Endothelial cell of umbilical vein (primary cell): ENCODE measurements at regions not wholly inside any gene's neighbourhood (a gene's known extent, or its start where the extent isn't known, plus 50 kb on each side); places are given as distances from the start of the nearest gene placed in this dataset.

Source experiments
- BruUV-seq: library from RNA; stranded (reverse); fragments of 400-500 nt; replicated peaks from 2 replicates; lab custom pipeline; 2021; lab: Mats Ljungman, UMichigan
- CTCF ChIA-PET: fragments of 300-600, 350-600 bp; sonication (Branson Sonifier 250); formaldehyde crosslinking; loops from one replicate; lab custom pipeline; 2021; ENCODE audit warnings: antibody characterized with exemption, inconsistent platforms; lab: Charles Lee
- POLR2A ChIA-PET: fragments of 300-600, 350-600 bp; sonication (Branson Sonifier 250); formaldehyde crosslinking; loops from one replicate; lab custom pipeline; 2021; ENCODE audit warnings: antibody characterized with exemption, inconsistent platforms; lab: Charles Lee
- DNase-seq: peaks from one replicate; pipeline ENCODE4 v3.0.0-alpha.2; 2011; ENCODE audit warnings: low read depth, low spot score
- FAIRE-seq: peaks from 2 replicates; lab custom pipeline; 2011; peaks lifted over from hg19 to GRCh38; lab: Jason Lieb, UNC
- H2AFZ ChIP-seq: 2 replicates; pipeline ENCODE4 v1.6.0; 2012; ENCODE audit warnings: low read depth, low read length, control low read depth, inconsistent platforms
- H3K27ac ChIP-seq: 2 replicates; pipeline ENCODE4 v1.5.1; 2011; ENCODE audit warnings: low read depth, mild to moderate bottlenecking, control low read depth, low read length, moderate library complexity; ENCODE audit not compliant: insufficient read depth
- H3K27me3 ChIP-seq, 2 experiments: 2 replicates each; pipeline versions ENCODE4 v1.6.0 to v1.6.1; 2011; ENCODE audit warnings: low read length in 2 of 2, mixed read lengths in 1 of 2; ENCODE audit not compliant: control insufficient read depth in 2 of 2, insufficient read depth in 2 of 2
- H3K36me3 ChIP-seq, 2 experiments: 2 replicates in 1 of 2; 3 replicates in 1 of 2; pipeline ENCODE4 v1.5.1; 2011; ENCODE audit warnings: low read length in 2 of 2, mild to moderate bottlenecking in 1 of 2, moderate library complexity in 1 of 2; ENCODE audit not compliant: control insufficient read depth in 2 of 2, insufficient read depth in 2 of 2; ENCODE audit errors: extremely low read depth in 1 of 2
- H3K4me1 ChIP-seq: 3 replicates; pipeline ENCODE4 v1.5.1; 2011; ENCODE audit warnings: mild to moderate bottlenecking, low read length; ENCODE audit not compliant: control insufficient read depth, insufficient read depth; ENCODE audit errors: extremely low read depth
- H3K4me2 ChIP-seq: 2 replicates; pipeline ENCODE4 v1.6.1; 2011; ENCODE audit warnings: low read length, control low read depth, mixed read lengths; ENCODE audit not compliant: insufficient read depth
- H3K4me3 ChIP-seq, 3 experiments: fragments of 200-600 bp in 1 of 3; sonication (generic), shearing (Covaris generic) in 1 of 3; replicated peaks in 1 of 3; 2 replicates each; pipeline ENCODE4 v1.5.1; 2011 to 2016; ENCODE audit warnings: control low read depth in 3 of 3, low read length in 3 of 3, mild to moderate bottlenecking in 2 of 3, inconsistent platforms in 1 of 3, low read depth in 1 of 3, moderate library complexity in 1 of 3; ENCODE audit not compliant: insufficient read depth in 1 of 3
- H3K79me2 ChIP-seq: 2 replicates; pipeline ENCODE4 v1.6.0; 2012; ENCODE audit warnings: low read length, inconsistent platforms; ENCODE audit not compliant: control insufficient read depth, insufficient read depth
- H3K9ac ChIP-seq: replicated peaks from 2 replicates; pipeline ENCODE3; 2011; ENCODE audit warnings: low read length, control low read depth; ENCODE audit not compliant: insufficient read depth; ENCODE audit errors: extremely low read depth
- H3K9me1 ChIP-seq: replicated peaks from 3 replicates; pipeline ENCODE4 v1.6.0; 2011; ENCODE audit warnings: mild to moderate bottlenecking, low read length; ENCODE audit not compliant: control insufficient read depth, insufficient read depth; ENCODE audit errors: extremely low read depth
- H3K9me3 ChIP-seq: replicated peaks from 2 replicates; pipeline ENCODE4 v1.5.1; 2012; ENCODE audit warnings: low read length, inconsistent platforms; ENCODE audit not compliant: control insufficient read depth, insufficient read depth
- H4K20me1 ChIP-seq: replicated peaks from 2 replicates; pipeline ENCODE3; 2011; ENCODE audit warnings: mild to moderate bottlenecking, low read length; ENCODE audit not compliant: control insufficient read depth, insufficient read depth; ENCODE audit errors: extremely low read depth
- CTCF ChIP-seq, 2 donors: IDR thresholded peaks; 1 replicate in 1 of 2; 2 replicates in 1 of 2; pipeline ENCODE4 v1.5.1; 2011; ENCODE audit warnings: low read length in 2 of 2, mild to moderate bottlenecking in 2 of 2, moderate library complexity in 2 of 2, control low read depth in 1 of 2, inconsistent platforms in 1 of 2, low read depth in 1 of 2; ENCODE audit not compliant: insufficient read depth in 1 of 2; ENCODE audit errors: extremely low read depth in 1 of 2
- EZH2 ChIP-seq: IDR thresholded peaks from 2 replicates; pipeline ENCODE4 v1.6.1; 2012; ENCODE audit warnings: borderline replicate concordance, low read depth, mild to moderate bottlenecking, moderate library complexity, low read length, inconsistent platforms; ENCODE audit not compliant: severe bottlenecking
- FOS ChIP-seq: IDR thresholded peaks from 2 replicates; pipeline ENCODE4 v1.6.1; 2011; ENCODE audit warnings: mild to moderate bottlenecking, low read length, moderate library complexity, borderline replicate concordance; ENCODE audit not compliant: insufficient read depth
- GATA2 ChIP-seq: IDR thresholded peaks from 2 replicates; pipeline ENCODE4 v1.7.0; 2011; ENCODE audit warnings: low read depth, mild to moderate bottlenecking, moderate library complexity, mixed read lengths, low read length; ENCODE audit not compliant: insufficient read length, insufficient read depth
- JUN ChIP-seq: IDR thresholded peaks from 2 replicates; pipeline ENCODE4 v1.6.1; 2011; ENCODE audit warnings: borderline replicate concordance, low read depth; ENCODE audit not compliant: insufficient read length, insufficient read depth
- MAX ChIP-seq: IDR thresholded peaks from 2 replicates; pipeline ENCODE4 v1.6.1; 2011; ENCODE audit not compliant: insufficient read depth, insufficient read length
- MYC ChIP-seq: IDR thresholded peaks from one replicate; pipeline ENCODE4 v1.6.1; 2011; ENCODE audit warnings: mild to moderate bottlenecking, low read depth, low read length
- POLR2A ChIP-seq: IDR thresholded peaks from 2 replicates; pipeline ENCODE4 v1.6.1; 2012; ENCODE audit warnings: low read depth, mild to moderate bottlenecking, control low read depth, low read length
- POLR2AphosphoS5 ChIP-seq: IDR thresholded peaks from 2 replicates; pipeline ENCODE4 v1.6.1; 2012; ENCODE audit warnings: low read depth, mild to moderate bottlenecking, control low read depth, low read length, moderate library complexity; ENCODE audit not compliant: insufficient read depth
- dilution Hi-C: fragments of 300-500 bp; cut with MboI; formaldehyde crosslinking; loops from one replicate; pipeline ENCODE4 v1.15.0; 2019; ENCODE audit warnings: low sequenced_read_pairs; ENCODE audit not compliant: extremely low pct_ligation_motif_present
- intact Hi-C: fragments of 100-400 bp; cut with micrococcal nuclease; formaldehyde crosslinking; loops from one replicate; pipeline ENCODE4 v1.10.0; 2022

DNA sequence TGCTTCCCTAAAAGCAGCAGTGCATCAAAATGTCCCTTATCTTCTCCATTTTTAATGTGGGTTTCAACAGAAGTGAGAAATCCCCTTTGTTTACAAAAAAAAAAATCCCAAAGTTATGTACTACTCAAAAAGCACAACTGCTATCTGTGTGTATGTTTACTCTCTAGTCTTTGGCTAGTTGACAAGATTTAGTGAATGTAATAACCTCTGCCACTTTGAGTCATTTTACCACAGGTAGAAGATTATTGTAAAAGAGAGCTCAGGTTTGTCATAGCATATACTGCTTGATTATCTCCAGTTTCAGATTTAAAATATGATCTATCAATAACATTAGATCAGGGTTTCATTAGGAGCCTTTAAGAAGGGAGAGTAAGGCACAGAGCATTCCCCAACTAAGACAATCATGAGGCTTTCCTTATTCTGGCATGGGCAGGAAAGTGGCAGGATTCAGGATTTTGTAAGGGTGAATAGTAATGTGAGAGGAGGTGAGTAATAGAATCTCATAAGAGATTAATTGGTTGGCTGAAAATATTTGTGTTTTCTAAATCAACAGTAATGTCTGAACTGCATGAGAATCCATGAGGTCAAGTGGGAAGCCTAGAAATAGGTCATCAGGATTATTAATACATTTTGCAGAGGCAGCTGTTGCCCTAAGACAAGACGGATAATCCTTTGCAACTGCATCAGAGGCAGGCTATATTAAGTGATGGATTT is 1780.3 kb upstream of the LRRTM1 start:
- Histone ChIP-seq H3K9me1 (no peaks in the 10 kb centered on the region), H3K27ac (no peak overlapping the region), H4K20me1 (no peaks in the 10 kb centered on the region), H3K36me3 (no peaks in the 10 kb centered on the region), H3K27me3 (no peaks in the 10 kb centered on the region), H3K4me1 (no peaks in the 10 kb centered on the region), H3K9ac (no peak overlapping the region), H2AFZ (no peak overlapping the region), H3K4me3 (no peak overlapping the region), H3K79me2 (no peaks in the 10 kb centered on the region), H3K9me3 (no peaks in the 10 kb centered on the region), H3K4me2 (no peak overlapping the region)
- dilution Hi-C loops, result no loop called here
- ChIA-PET POLR2A (no interaction called here), CTCF (no interaction called here)
- TF ChIP-seq POLR2AphosphoS5 (no peak), EZH2 (no peak), MAX (no peak), FOS (no peak), JUN (no peak)
- intact Hi-C loops, result no loop called here
- no TSS peak for BruUV-seq
- DNase-seq, result no peak
- FAIRE-seq, result no peak

GRCh38 chr2:82075875-82076274 is 1771.3 kb upstream of the LRRTM1 start:
- Histone ChIP-seq H3K4me3 (no peak overlapping the region), H2AFZ (no peak overlapping the region), H3K4me2 (no peak overlapping the region), H3K4me1 (no peaks in the 10 kb centered on the region), H3K36me3 (no peaks in the 10 kb centered on the region), H3K9ac (no peak overlapping the region), H4K20me1 (no peaks in the 10 kb centered on the region), H3K79me2 (no peaks in the 10 kb centered on the region), H3K27ac (no peak overlapping the region), H3K9me3 (no peaks in the 10 kb centered on the region), H3K9me1 (no peaks in the 10 kb centered on the region), H3K27me3 (no peaks in the 10 kb centered on the region)
- POLR2A ChIA-PET, result no interaction called here
- dilution Hi-C loops, result no loop called here
- CTCF ChIA-PET, result no interaction called here
- TF ChIP-seq CTCF (IDR thresholded peaks at IDR 0.05; ENCODE audit: extremely low read depth in 1 of 2, insufficient read depth in 1 of 2, low read depth in 1 of 2, low read length in 2 of 2) (no peak), MAX (no peak), MYC (no peak), FOS (no peak), EZH2 (no peak), POLR2A (no peak), JUN (no peak), GATA2 (no peak), POLR2AphosphoS5 (no peak)
- no TSS peak for BruUV-seq
- intact Hi-C loops, result no loop called here
- FAIRE-seq (no peak), DNase-seq (no peak)
